ENCODE measurements at regions not wholly inside any gene's neighbourhood (a gene's known extent, or its start where the extent isn't known, plus 50 kb on each side); places are given as distances from the start of the nearest gene placed in this dataset.
"Not testable (repeated sequence)": the region's sequence is repeated elsewhere in the genome, so short reads cannot be mapped to it uniquely, and the experiment has no call there.

GRCh38 chr5:30152431-30152830 is 1041.1 kb upstream of the CDH6 start:
- Mint-ChIP-seq H3K4me1 (no peaks in the 10 kb centered on the region), H3K36me3 (no peaks in the 10 kb centered on the region)

DNA sequence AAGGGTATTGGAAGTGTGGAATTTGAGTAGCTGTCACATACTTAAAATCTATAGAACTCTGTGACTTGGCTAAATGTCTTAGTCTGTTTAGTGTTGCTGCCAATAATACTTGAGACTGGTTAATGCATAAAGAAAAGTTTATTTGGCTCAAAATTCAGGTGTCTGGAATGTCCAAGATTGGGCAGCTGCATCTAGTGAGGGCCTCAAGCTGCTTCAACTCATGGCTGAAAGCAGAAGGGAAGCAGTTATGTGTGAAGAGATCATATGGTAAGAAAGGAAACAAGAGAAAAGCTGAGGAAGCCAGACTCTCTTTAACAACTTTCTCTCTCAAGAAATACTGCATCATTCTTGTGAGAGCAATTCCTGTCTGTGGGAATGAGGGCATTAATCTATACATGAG is 1043.3 kb upstream of the CDH6 start:
- H3K27ac Mint-ChIP-seq, result no peak overlapping the region
- H3K9me3 Mint-ChIP-seq, result peaks cover 8% of the 10 kb centered on the region
- H3K4me1 Mint-ChIP-seq, result no peaks in the 10 kb centered on the region
- no peak overlapping the region for H3K4me3 Mint-ChIP-seq
- no peaks in the 10 kb centered on the region for H3K36me3 Mint-ChIP-seq
- no peak for DNase-seq
- no peaks in the 10 kb centered on the region for H3K27me3 Mint-ChIP-seq

More at GRCh38 chr5:30152431-30152830, 1041.1 kb upstream of the CDH6 start:
- Mint-ChIP-seq H3K4me3 (no peak overlapping the region), H3K9me3 (peaks cover 8% of the 10 kb centered on the region), H3K27ac (no peak overlapping the region), H3K27me3 (no peaks in the 10 kb centered on the region)
- no peak for DNase-seq

- no peaks in the 10 kb centered on the region for H3K27me3 Mint-ChIP-seq
- DNase-seq, result no peak
- no peak overlapping the region for H3K4me3 Mint-ChIP-seq
- H3K36me3 Mint-ChIP-seq, result no peaks in the 10 kb centered on the region
- peaks cover 8% of the 10 kb centered on the region for H3K9me3 Mint-ChIP-seq
- H3K4me1 Mint-ChIP-seq, result no peaks in the 10 kb centered on the region
- H3K27ac Mint-ChIP-seq, result no peak overlapping the region
Measured at GRCh38 chr5:30149526-30149925, 1044.0 kb upstream of the CDH6 start.

- Mint-ChIP-seq H3K36me3 (no peaks in the 10 kb centered on the region), H3K9me3 (peaks cover 7% of the 10 kb centered on the region), H3K27me3 (no peaks in the 10 kb centered on the region), H3K4me1 (no peaks in the 10 kb centered on the region), H3K4me3 (no peak overlapping the region), H3K27ac (no peak overlapping the region)
- no peak for DNase-seq
Measured at GRCh38 chr5:30147976-30148375, 1045.5 kb upstream of the CDH6 start.

GRCh38 chr5:30144059-30144458 is 1049.4 kb upstream of the CDH6 start:
- not testable (repeated sequence) for H3K27ac Mint-ChIP-seq, H3K4me3 Mint-ChIP-seq, H3K27me3 Mint-ChIP-seq, H3K36me3 Mint-ChIP-seq, H3K4me1 Mint-ChIP-seq, DNase-seq
- H3K9me3 Mint-ChIP-seq, result peaks cover 16% of the 10 kb centered on the region

GRCh38 chr5:30142432-30142831 is 1051.1 kb upstream of the CDH6 start:
- no peak overlapping the region for H3K4me3 Mint-ChIP-seq
- no peak for DNase-seq
- no peaks in the 10 kb centered on the region for H3K4me1 Mint-ChIP-seq
- H3K9me3 Mint-ChIP-seq, result peaks cover 16% of the 10 kb centered on the region
- no peaks in the 10 kb centered on the region for H3K27me3 Mint-ChIP-seq
- no peak overlapping the region for H3K27ac Mint-ChIP-seq
- H3K36me3 Mint-ChIP-seq, result no peaks in the 10 kb centered on the region

GRCh38 chr5:30121043-30121442 is 1072.4 kb upstream of the CDH6 start:
- DNase-seq, result no peak
- H3K27me3 Mint-ChIP-seq, result no peaks in the 10 kb centered on the region
- no peak overlapping the region for H3K4me3 Mint-ChIP-seq
- no peaks in the 10 kb centered on the region for H3K4me1 Mint-ChIP-seq
- no peak overlapping the region for H3K27ac Mint-ChIP-seq
- H3K36me3 Mint-ChIP-seq, result no peaks in the 10 kb centered on the region
- peaks cover 5% of the 10 kb centered on the region for H3K9me3 Mint-ChIP-seq

- H3K27me3 Mint-ChIP-seq, result no peaks in the 10 kb centered on the region
- H3K36me3 Mint-ChIP-seq, result no peaks in the 10 kb centered on the region
- DNase-seq, result no peak
- no peak overlapping the region for H3K4me3 Mint-ChIP-seq
- H3K4me1 Mint-ChIP-seq, result no peaks in the 10 kb centered on the region
- H3K9me3 Mint-ChIP-seq, result peaks cover 8% of the 10 kb centered on the region
- H3K27ac Mint-ChIP-seq, result no peak overlapping the region
Measured at GRCh38 chr5:30117135-30117534, 1076.4 kb upstream of the CDH6 start.

DNA sequence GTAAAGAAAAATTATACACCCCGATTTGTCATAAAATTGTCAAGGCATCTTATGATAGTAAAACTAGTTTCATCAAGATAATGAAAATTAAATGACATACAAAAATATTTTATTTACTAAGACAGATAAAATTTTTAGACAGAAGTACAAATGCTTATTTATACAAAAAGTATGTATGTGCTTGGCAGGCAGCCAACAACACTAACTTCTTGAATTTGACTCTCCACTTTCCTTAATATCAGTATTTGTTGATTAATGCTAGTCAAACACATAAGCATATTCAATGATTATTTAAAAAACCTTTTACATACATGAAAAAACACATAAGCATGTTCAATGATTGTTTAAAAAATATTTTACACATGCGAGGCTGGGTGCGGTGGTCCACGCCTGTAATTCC is 1079.9 kb upstream of the CDH6 start:
- H3K27me3 Mint-ChIP-seq, result no peaks in the 10 kb centered on the region

DNA sequence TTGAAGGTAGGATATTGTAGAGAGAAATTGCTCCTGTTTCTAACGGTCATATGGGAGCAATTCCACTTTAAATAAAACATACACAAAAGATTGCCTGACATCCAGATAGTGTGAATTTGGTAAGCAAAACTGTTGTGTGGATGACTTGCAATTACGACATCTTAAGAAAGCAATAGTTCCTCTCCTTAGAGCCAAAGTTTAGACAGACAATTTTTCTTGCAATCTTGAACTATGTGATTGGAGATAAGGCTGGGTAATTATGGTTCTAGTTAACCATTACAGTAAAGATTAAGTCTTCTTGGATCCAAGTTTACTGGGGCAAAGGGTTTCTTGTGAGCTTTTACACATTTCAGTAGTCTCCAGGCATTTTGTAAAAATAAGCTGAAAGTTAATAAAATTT is 1080.6 kb upstream of the CDH6 start:
- Mint-ChIP-seq H3K27me3 (no peaks in the 10 kb centered on the region), H3K27ac (no peak overlapping the region), H3K36me3 (no peaks in the 10 kb centered on the region), H3K4me1 (no peaks in the 10 kb centered on the region), H3K4me3 (no peak overlapping the region), H3K9me3 (peaks cover 12% of the 10 kb centered on the region)
- no peak for DNase-seq

More for the DNA sequence above, 1079.9 kb upstream of the CDH6 start:
- Mint-ChIP-seq H3K36me3 (no peaks in the 10 kb centered on the region), H3K4me1 (no peaks in the 10 kb centered on the region), H3K4me3 (no peak overlapping the region), H3K27ac (no peak overlapping the region), H3K9me3 (peaks cover 10% of the 10 kb centered on the region)
- DNase-seq, result no peak

DNA sequence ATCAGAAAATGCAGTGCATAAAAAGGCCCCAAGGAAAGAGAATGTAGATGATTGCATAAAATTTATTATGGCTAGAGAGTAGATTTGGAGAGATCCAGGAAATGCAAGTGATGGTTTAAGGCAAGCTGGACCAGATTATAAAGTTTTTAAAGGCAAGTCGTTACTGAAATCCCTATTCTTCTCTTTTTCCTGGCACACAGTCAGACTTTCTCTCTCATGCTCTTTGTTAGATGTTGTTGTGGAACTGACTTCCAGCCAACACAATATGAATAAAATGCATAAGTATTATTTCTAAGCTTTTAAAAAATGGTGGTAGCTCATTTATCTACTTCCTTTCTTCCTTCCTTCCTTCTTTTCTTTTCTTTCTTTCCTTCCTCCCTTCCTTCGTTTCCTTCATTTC is 1085.4 kb upstream of the CDH6 start:
- H3K4me3 Mint-ChIP-seq, result no peak overlapping the region
- H3K4me1 Mint-ChIP-seq, result no peaks in the 10 kb centered on the region
- H3K9me3 Mint-ChIP-seq, result peaks cover 13% of the 10 kb centered on the region
- H3K27ac Mint-ChIP-seq, result no peak overlapping the region
- DNase-seq, result no peak
- no peaks in the 10 kb centered on the region for H3K27me3 Mint-ChIP-seq
- no peaks in the 10 kb centered on the region for H3K36me3 Mint-ChIP-seq

DNA sequence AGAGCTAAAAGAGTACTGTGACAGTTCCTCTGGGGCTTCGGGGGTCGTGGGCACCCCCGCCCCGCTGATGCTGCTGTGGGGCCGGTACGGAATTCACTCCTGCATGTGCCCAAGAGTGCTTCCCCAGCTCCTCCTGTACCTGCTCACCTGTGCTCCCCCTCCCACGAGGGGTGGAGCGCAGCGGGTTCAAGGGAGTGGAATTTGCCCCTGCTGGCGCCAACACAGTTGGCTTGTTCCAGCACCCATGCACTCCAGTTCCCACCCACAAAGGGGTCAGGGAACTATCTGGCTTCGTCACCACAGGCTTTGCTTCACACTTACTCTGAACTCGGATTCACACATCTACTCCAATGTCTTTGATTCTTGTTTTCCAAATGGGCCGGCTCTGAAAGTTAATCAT is 1086.9 kb upstream of the CDH6 start:
- Mint-ChIP-seq H3K27ac (no peak overlapping the region), H3K4me1 (no peaks in the 10 kb centered on the region), H3K9me3 (peaks cover 7% of the 10 kb centered on the region), H3K36me3 (no peaks in the 10 kb centered on the region), H3K4me3 (no peak overlapping the region), H3K27me3 (no peaks in the 10 kb centered on the region)
- no peak for DNase-seq

- no peaks in the 10 kb centered on the region for H3K36me3 Mint-ChIP-seq
- no peaks in the 10 kb centered on the region for H3K27me3 Mint-ChIP-seq
- H3K4me3 Mint-ChIP-seq, result no peak overlapping the region
- no peak for DNase-seq
- no peaks in the 10 kb centered on the region for H3K4me1 Mint-ChIP-seq
- peaks cover 7% of the 10 kb centered on the region for H3K9me3 Mint-ChIP-seq
- no peak overlapping the region for H3K27ac Mint-ChIP-seq
Measured at GRCh38 chr5:30104872-30105596, 1088.5 kb upstream of the CDH6 start.

- no peaks in the 10 kb centered on the region for H3K27me3 Mint-ChIP-seq
- no peaks in the 10 kb centered on the region for H3K36me3 Mint-ChIP-seq
- DNase-seq, result no peak
- H3K4me1 Mint-ChIP-seq, result no peaks in the 10 kb centered on the region
- peaks cover 10% of the 10 kb centered on the region for H3K9me3 Mint-ChIP-seq
- no peak overlapping the region for H3K4me3 Mint-ChIP-seq
- H3K27ac Mint-ChIP-seq, result no peak overlapping the region
Measured at GRCh38 chr5:30103452-30104202, 1089.9 kb upstream of the CDH6 start.

DNA sequence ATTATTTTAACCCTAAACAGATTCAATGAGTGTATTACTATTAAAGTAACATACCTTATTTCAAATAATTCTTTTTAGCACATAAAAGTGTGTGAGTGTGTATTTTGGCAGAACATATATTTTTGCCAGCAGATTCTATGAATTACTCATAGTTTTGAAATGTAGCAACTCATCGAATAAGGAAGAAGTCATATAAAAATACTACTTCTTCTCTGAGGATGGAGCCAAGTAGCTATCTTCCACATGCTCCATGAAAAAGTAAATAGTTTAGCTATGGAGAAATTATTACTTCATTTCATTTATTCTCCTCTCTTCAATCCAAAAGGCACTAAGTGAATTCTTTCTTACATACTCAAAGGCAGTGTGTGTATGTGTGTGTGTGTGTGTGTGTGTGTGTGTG is 1090.4 kb upstream of the CDH6 start:
- H3K36me3 Mint-ChIP-seq, result no peaks in the 10 kb centered on the region
- H3K27me3 Mint-ChIP-seq, result no peaks in the 10 kb centered on the region
- no peak for DNase-seq
- H3K9me3 Mint-ChIP-seq, result peaks cover 8% of the 10 kb centered on the region
- no peaks in the 10 kb centered on the region for H3K4me1 Mint-ChIP-seq
- H3K27ac Mint-ChIP-seq, result no peak overlapping the region
- no peak overlapping the region for H3K4me3 Mint-ChIP-seq

DNA sequence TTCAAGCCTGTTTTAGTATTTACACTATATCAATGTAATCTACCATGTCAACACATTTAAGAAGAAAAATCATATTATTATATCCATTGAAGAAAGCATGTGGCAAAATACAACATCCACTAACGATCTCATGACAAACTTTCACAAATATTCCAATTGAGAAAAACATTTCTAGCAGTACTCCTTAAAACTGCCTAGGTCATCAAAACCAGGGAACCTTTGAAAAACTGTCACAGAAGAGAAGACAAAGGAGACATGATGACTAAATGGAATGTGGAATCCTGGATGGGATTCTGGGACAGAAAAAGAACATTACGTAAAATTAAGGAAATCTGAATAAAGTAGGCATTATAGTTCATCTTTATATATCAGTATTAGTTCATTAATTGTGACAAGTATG is 1091.3 kb upstream of the CDH6 start:
- Mint-ChIP-seq H3K27me3 (no peaks in the 10 kb centered on the region), H3K4me1 (no peaks in the 10 kb centered on the region), H3K36me3 (no peaks in the 10 kb centered on the region), H3K27ac (no peak overlapping the region), H3K4me3 (no peak overlapping the region), H3K9me3 (peaks cover 8% of the 10 kb centered on the region)
- DNase-seq, result no peak
